Adrenal gland (tissue), 5 donors: ENCODE measurements at regions not wholly inside any gene's neighbourhood (a gene's known extent, or its start where the extent isn't known, plus 50 kb on each side); places are given as distances from the start of the nearest gene placed in this dataset.

Experiments
- POLR2A ChIP-seq, 2 donors: fragments of 450-650 bp; IDR thresholded peaks; one replicate each; pipeline ENCODE4 v1.6.1; 2017; ENCODE audit warnings: antibody characterized with exemption in 2 of 2, mild to moderate bottlenecking in 2 of 2, moderate library complexity in 1 of 2
- TF ChIP-seq, protein P1 (sequence below), 6 experiments: fragments of 450-650 bp in 4 of 6; fragments of 200-600 bp in 2 of 6; sonication (generic) in 1 of 6; IDR thresholded peaks; 1 replicate in 5 of 6; 2 replicates in 1 of 6; pipeline versions ENCODE4 v1.5.1 to v1.8.0; 2016 to 2021; ENCODE audit warnings: antibody characterized with exemption in 6 of 6, mild to moderate bottlenecking in 2 of 6, moderate library complexity in 1 of 6
- donor health status: DM: no; HTN: no; CAD: no.

DNA sequence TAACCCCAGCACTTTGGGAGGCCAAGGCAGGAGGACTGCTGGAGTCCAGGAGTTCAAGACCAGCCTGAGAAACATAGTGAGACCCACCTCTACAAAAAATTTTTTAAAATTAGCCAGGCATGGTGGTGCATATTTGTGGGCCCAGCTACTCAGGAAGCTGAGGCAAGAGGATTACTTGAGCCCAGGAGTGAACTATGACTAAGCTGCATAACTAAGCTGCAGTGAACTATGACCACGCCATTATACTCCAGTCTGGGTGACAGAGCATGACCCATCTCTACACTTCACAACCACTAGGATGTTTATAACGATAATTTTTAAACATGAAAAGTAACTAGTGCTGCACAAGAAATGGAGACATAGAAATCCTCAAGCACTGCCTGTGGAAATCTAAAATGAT lies 352.7 kb upstream of the SGCG start:
- TF ChIP-seq POLR2A (IDR thresholded peaks at IDR 0.05): no peak
- TF ChIP-seq, protein P1, sequence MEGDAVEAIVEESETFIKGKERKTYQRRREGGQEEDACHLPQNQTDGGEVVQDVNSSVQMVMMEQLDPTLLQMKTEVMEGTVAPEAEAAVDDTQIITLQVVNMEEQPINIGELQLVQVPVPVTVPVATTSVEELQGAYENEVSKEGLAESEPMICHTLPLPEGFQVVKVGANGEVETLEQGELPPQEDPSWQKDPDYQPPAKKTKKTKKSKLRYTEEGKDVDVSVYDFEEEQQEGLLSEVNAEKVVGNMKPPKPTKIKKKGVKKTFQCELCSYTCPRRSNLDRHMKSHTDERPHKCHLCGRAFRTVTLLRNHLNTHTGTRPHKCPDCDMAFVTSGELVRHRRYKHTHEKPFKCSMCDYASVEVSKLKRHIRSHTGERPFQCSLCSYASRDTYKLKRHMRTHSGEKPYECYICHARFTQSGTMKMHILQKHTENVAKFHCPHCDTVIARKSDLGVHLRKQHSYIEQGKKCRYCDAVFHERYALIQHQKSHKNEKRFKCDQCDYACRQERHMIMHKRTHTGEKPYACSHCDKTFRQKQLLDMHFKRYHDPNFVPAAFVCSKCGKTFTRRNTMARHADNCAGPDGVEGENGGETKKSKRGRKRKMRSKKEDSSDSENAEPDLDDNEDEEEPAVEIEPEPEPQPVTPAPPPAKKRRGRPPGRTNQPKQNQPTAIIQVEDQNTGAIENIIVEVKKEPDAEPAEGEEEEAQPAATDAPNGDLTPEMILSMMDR (IDR thresholded peaks at IDR 0.05): no peak
